Superior temporal gyrus (tissue), 1 donor: ENCODE measurements at regions not wholly inside any gene's neighbourhood (a gene's known extent, or its start where the extent isn't known, plus 50 kb on each side); places are given as distances from the start of the nearest gene placed in this dataset.

Experiments
- DNase-seq: peaks from one replicate; pipeline ENCODE4 v3.0.0-alpha.2; 2016; ENCODE audit errors: extremely low spot score

DNA sequence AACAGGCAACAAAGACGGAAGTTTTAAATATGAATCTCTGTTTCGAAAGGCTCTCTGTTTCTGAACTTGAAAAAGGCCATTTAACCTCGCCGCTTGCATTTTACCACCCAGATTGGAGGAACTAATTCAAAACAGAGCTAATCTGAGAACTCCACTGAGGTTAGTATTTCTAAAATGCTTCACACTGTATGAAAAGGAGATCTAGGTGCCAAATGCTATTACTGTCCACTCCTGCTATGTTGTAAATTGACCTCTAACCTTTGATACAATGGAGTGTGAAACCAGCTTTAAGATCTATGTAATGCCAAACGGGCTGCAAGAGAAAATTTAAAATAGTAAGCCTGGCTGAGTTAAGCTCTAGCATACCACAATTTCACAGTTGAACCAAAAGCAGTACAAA, 364.5 kb downstream of the IRS1 start:
- DNase-seq: no peak

DNA sequence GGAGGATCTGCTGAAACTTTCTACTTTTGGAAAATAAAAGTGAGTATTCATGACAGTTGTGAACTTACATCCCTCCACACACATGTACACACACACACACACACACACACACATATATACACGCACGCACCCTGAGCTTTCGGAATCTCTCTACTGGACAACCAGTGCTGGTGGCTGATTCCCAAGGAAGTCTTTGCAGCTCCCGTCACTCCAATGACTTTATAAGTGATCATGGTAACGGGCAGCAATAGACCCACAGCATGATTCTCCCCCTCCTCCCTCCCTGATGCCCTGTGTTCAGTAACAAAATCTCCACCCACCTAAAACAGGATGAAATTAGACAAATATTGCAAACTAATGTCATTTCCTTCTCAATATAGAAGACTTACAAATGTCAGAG, 364.9 kb downstream of the IRS1 start:
- no peak for DNase-seq

DNA sequence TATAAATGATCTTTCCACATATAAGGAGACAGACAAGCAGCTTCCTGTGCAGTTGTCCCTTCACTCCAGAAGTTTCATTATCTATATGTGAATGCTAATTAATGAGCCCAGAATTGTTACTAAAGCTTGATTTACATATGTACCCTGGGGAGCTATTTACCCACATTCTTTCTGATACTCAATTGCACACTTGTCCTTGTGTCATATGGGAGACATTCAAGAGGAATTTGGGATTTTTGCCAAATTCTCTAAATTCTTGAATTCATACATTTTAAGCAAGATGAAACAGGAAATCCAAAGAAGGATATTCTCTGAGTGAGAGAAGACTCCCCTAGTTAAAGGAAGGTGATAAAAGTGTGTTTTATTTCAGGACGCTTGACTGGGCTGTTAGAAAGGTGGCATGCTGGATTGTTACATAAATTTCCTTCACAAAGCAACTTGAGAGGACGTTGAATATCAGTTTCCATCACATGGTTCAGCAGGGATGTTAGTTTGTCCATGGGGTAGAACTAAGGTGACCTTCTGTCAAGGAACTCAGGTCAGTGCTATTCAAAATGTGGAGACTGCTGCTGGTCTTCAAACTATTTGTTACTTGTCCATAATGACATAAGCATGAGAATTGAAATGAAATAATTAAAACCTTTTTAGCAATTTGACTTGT, 368.2 kb downstream of the IRS1 start:
- no peak for DNase-seq

DNA sequence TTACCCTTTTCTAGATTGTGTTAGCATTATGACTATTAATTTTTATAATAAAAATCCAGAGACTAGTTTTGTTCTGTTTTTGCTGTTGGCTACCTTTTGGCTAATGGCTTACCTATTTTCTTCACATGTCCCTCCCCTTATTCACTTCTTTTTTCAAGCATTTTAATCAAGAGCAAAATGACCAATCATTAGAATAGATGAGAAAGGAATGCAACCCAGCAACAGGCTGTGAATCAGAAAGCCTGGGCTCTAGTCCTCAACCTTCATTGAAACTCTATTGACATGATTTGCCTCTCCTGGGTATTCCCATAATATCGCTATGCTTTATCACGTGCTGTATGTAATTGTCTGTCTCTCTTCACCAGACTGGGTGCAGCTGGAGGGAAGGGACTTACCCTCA, 370.1 kb downstream of the IRS1 start:
- no peak for DNase-seq

DNA sequence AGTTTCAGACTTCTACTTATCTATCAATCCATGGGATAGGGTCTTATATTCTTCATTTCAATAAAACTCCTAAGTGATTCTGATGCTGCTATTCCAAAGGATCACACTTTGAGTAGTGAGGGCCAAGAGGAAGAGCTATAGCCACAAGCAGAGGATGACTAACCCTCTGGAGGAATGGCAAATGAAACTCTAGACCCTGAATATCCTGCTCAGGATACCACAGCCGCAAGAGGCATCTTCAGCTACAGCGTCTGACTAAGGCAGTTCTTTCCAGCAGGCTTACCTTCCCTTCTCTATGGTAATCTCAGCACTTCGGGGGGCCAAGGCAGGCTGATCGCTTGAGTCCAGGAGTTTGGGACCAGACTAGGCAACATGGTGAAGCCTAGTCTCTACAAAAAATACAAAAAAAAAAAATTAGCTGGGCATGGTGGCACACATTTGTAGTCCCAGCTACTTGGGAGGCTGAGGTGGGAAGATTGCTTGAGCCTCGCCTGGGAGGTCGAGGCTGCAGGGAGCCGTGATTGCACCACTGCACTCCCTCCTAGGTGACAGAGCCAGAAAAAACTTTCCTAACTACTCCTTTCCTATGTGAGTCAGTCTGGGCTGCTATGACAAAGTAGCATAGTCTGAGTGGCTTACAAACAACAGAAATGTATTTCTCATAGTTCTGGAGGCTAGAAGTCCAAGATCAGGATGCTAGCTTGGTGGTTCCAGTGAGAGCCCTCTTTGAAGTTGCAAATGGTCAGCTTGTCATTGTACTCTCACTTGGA, 371.9 kb downstream of the IRS1 start:
- DNase-seq: no peak

DNA sequence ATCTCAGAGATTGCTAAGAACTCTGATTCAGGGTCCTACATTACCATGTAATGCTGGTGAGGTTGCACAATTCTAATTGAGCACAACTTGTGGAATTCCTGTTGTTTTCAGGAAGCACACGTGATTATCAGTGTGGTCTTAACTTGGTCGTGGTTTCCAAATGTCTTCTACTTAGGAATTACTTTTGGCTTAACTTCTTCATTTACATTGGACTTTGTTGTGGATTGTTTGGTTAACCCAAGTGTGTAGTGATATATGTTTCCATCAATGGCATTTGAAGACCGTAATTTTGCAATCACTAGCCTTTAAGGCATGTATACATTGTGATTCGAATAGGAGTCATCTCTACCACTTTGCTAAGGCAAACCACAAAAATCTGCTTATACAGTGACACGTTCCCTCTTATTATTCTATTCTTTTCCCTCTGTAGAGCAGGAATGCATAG, 373.3 kb downstream of the IRS1 start:
- no peak for DNase-seq

DNA sequence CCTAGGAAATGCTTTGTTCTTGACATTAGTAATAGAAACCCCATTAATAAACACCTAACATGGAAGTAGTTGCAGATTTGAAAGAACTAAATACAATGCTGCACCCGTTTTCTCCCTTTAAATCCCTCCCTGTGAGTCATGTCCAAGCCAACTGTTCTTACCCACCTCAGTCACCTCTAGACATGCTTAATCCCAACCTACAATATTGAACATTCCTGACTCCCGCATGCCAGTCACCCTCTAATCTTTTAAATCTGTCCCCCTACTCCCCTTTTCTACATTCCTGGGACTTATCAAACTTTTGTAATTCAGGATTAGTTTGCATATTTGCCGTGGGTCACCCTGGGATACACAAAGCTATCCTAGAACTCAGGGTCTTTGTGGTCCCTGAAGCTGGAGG, 374.6 kb downstream of the IRS1 start:
- no peak for DNase-seq

DNA sequence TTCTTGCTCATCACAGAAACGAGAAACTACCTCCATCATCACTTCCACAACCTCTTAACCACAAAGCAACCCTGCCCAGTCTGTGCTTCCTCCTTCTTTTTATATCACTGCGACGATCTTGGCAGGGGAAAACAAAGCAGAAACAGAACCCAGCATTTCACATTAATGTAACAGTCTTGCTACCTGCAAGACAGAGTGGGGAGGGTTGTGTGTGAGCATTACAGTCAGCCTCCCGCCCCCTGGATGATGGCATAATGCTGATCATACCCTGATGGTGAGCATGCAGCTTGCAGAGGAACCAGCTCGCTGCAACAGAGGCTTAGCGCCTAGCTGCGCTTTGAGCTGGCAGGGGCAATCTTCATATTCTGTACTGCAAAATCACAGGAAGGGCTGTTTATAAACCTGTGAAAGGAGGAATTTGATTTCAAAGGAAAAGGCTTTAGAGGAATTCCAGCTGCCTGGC, 376.1 kb downstream of the IRS1 start:
- DNase-seq: peak; percentile 32

DNA sequence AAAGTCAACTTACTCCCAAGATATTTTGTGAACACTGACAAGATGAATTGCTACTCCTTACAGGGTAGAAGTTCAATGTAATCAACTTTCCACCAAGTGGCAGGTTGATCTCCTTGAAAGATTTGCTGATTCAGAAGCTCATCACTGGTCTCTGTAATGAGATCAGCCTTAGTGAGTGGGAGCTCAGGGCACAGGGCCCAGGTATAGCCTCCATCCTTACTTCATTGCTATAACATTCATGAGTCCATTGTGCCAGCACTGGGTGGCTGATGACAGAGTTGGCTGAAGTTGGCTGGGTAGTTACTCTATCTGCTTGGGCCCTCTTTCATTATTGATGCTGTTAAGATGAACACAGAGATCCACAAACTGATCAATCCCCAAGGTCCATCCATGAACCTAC, 379.0 kb downstream of the IRS1 start:
- DNase-seq: no peak

DNA sequence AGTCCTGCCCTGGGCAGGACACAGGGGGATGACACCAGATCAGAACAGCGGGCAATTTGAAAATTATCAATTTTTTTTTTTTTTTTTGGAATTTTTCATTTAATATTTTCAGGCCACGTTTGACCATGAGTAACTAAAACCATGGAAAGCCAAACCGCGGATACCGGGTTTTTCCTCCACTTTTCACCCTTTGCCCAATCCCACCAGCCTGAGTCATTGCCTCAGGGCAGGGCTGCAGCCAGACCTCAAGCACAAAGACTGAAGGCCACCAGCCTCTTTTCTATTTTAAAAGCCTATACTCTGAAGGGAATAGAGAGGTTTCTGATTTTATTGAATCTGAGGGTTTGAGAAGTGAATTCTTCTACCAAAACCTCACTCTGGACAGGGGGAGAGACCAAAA, 381.1 kb downstream of the IRS1 start:
- no peak for DNase-seq

DNA sequence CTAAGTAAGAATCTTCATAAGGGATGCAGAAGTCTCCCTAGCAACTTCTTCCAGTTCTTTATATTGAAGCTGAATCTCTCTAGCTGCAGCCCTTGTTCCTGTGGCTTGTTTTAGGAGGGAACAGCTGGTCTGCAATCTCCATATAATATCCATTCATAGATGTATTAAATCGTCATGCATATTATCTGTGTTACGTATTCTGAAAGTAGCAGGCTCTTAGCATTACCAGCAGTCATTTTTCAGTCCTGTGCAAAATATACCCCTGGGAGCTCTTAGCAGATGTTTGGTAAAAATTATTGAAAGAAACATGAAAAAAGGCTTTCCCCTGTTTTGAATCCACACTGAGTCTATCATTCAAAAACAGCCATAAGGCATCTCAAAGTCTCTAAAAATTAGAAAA, 385.3 kb downstream of the IRS1 start:
- no peak for DNase-seq

DNA sequence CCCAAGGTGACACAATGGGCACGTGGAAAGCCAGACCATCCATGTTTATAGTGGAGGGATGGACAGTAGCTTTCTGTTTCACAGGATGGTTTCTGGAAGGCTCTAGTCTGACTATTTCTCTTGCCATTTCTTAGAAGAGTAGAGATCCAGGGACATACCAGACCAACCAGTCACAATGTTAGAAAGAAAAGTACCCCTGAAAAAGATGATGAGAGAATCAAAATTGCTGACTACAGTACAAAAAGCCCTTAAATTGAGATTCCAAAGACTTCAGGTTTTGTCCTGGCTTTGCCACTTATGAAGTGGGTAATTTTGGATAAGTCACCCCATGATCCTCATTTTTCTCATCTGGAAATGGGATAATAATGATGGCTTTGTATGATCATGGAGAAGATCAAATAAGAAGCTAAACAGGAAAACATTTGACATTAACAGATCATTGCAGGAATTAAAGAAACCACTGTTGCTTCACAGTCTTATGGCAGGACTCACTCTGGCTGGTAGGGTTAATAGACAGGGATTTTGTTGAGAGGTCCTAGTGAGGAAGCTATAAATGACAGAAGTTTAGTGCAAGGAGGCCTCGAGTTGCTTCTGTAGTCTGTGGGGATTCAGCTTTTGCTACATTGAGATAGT, 386.0 kb downstream of the IRS1 start:
- no peak for DNase-seq

DNA sequence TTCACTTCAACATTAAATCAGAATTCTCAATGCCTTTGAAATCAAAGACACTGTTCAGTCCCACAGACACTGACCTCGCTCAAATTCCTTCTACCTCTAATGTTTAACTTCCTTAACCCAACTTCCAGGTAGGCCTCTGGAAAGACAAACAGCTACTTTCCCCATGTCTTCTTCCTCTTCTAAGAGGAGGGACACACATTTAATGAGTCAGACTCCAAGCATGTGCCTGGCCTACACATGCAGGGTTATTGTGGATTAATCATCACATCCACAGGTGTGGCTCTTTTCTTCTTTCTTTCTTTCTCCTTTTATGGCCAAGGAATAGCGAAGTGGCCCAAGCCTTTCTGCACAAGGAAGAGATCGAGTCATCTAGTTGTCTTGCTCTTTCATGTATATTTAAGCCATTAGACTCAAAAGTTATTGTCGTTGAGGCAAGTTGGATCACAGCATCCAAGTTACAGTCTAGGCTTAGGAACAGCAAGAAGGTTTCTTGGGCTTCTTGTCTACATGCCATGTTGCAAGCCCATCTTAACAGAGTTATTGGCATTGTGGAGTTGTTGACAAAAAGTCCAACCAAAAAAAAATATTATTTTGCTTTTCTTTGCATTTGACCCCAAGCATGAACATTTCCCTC, 387.8 kb downstream of the IRS1 start:
- no peak for DNase-seq

DNA sequence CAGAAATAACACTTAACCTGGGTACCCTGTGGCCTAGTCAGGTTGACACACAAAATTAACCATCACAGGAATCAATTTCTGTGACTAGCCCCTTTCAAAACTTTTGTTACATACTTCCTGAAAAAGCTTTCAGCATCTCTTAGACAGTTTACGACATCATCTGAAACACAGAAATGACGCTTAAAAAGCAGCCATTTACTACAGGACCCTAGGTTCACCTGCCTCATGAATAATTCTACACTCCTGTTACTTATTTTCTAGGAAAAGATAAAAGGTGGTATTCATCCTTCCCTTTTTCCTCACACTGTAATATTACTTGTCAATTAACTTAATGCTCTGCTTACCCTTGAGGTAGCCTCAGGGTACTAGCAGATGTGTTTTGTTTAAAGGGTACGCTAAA, 388.4 kb downstream of the IRS1 start:
- DNase-seq: no peak

DNA sequence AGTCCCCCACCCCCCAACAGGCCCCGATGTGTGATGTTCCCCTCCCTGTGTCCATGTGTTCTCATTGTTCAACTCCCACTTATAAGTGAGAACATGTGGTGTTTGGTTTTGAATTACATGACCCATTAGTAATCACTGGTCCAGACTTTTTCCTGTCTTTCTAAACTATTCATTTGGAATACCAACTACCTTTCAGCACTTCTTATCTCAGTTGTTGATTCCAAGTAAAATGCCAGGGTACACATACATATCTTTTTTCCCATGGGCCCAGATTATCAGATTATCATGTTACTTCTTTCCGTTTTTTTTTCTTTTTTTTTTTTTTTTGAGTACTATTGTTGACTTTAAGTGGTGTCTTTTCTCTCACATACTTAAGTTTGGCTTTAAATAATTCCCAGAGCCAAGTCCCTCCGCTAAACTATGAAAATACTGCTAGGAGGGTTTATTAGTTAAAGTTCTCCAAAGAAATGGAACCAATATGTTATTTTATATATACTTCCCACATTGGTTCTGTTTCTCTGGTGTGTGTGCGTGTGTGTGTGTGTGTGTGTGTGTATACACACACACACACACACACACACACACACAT, 389.3 kb downstream of the IRS1 start:
- no peak for DNase-seq

DNA sequence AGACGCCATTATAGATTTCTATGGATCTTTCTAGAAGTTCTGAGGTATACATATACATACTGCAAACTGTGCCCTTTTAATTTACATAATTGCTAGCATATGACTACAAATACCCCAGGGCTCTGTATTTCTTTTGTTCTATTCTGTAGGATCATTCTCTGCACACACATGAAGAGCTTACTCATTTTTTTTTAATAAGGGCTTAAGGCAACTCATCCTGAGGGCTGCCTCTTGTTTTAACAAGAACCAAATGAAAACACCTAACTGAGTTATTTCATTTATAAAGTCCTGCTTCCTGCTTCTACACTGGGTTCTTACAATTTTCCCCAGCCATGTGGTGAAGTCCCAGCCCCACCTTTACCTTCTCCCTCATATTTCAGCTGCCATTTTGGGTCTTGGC, 390.5 kb downstream of the IRS1 start:
- DNase-seq: no peak

DNA sequence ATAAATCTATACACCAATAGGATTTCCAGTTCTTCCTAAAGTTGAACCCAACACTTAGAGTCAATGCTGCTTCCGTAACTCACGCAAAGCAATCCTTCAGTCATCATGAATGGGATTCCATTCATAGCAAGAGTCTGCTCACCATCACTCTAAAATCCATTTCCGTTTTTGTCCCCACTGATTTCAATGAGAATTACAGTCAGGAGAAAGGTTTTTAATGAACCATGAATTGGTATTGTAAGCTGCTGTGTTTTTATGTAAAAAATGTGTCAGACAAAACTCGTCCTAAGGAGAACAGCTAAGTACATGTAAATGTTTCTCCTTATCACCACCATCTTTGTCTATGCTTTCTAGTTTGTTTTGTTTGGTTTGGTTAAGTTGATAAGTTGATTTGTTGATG, 391.5 kb downstream of the IRS1 start:
- DNase-seq: no peak

DNA sequence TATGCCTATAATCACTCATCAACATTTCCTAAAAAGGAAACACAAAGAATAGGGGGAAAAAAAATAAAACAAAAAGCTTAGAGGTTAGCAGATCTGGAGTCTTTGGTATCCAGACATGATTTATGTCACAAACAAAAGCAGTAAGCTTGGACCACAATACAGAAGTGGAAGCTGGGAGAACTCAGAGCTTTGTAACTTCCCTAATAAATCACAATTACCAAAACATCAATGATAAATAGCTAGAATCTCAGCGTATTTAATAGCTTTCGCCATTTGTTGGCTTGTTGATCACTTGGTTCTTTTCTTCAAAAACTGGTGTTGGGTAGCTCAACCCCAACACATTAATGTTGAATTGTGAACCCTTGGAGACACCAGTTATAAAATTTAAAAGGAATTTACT, 392.5 kb downstream of the IRS1 start:
- DNase-seq: no peak

DNA sequence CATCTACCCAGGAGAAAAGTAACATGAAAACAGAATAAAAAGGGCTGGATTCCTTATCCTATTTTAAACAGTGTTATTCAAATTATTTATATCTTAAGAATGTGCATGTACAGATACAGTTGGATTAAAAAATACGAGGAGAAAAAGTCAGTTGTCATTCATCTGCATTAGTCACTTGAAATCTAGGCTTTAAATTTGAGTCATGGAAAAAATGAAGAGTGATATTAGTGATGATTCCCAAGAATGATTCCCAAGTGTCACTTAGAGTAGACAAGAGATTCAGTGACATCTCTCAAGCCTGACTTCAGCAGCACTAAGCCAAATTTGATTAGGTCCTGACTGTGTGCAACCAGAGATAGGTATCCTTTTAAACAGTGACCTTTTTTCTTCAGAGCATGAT, 394.2 kb downstream of the IRS1 start:
- DNase-seq: no peak

DNA sequence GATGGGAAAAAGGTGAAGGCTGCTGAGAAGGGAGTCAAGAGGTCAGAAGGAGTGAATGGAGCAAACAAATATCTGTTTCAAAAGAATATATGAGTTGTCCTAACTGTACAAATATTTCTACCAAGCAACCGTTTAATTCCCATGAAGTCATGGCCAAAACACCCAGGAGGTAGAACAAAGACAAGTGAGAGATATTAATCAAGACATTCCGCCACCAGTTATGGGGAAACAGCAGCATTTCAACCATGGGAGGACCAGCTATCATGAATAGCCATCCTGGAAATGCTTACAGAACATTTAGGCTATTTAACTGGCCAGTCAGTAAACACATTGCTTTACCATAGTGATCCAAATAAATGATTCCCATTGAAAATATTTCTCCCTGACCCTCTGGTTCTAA, 396.3 kb downstream of the IRS1 start:
- DNase-seq: no peak

DNA sequence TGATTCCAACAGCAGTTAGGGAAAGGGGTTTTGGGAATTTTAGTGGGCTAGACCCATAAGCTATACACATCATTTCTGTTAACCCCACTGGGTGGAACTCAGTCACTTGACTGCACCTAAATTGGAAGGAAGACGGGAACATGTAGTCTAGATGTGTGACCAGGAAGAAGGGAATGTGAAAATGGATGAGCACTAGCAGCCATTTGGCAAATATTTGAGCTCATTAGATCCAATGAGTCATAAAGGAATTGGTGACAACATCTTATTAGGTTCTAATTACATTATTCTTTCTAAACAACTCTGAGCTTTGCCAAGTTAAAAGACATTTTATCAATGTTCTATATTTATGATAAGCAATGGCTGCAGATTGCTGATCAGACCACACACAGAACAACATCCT, 400.6 kb downstream of the IRS1 start:
- no peak for DNase-seq

DNA sequence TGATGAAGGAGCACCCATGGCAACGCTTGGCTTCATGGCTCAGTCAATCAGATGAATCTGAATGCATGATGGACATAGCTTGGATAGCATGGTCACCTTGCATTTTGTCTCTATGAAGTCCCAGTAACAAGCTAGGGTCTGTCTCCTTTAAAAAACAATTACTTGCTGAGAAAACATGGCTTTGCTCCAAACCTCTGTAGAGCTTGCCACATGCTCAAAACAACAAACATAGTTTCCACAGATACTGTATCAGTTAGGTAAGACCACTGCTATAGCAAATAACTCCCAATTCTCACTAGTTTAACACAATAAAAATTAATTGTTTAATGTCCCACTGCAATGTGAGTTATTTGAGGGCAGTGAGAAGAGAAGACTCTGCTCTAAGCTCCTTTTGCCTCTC, 401.0 kb downstream of the IRS1 start:
- DNase-seq: no peak
